OCI-LY1 (cell line): ENCODE measurements at regions not wholly inside any gene's neighbourhood (a gene's known extent, or its start where the extent isn't known, plus 50 kb on each side); places are given as distances from the start of the nearest gene placed in this dataset.
"Not testable (repeated sequence)": the region's sequence is repeated elsewhere in the genome, so short reads cannot be mapped to it uniquely, and the experiment has no call there.

Source experiments
- EZH2 ChIP-seq: fragments of 200-600 bp; sonication (generic), shearing (Covaris generic); IDR thresholded peaks from 2 replicates; pipeline ENCODE4 v1.8.0; 2017; ENCODE audit warnings: borderline replicate concordance, mixed run types, mild to moderate bottlenecking, antibody characterized with exemption, low read length, moderate library complexity, mixed read lengths
- TF ChIP-seq, protein P1 (sequence below): fragments of 200-600 bp; sonication (generic), shearing (Covaris generic); IDR thresholded peaks from 2 replicates; pipeline ENCODE4 v1.5.1; 2017; ENCODE audit warnings: mild to moderate bottlenecking, antibody characterized with exemption, low read length, moderate library complexity, mixed read lengths

- TF ChIP-seq, protein P1, sequence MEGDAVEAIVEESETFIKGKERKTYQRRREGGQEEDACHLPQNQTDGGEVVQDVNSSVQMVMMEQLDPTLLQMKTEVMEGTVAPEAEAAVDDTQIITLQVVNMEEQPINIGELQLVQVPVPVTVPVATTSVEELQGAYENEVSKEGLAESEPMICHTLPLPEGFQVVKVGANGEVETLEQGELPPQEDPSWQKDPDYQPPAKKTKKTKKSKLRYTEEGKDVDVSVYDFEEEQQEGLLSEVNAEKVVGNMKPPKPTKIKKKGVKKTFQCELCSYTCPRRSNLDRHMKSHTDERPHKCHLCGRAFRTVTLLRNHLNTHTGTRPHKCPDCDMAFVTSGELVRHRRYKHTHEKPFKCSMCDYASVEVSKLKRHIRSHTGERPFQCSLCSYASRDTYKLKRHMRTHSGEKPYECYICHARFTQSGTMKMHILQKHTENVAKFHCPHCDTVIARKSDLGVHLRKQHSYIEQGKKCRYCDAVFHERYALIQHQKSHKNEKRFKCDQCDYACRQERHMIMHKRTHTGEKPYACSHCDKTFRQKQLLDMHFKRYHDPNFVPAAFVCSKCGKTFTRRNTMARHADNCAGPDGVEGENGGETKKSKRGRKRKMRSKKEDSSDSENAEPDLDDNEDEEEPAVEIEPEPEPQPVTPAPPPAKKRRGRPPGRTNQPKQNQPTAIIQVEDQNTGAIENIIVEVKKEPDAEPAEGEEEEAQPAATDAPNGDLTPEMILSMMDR: not testable (repeated sequence)
- not testable (repeated sequence) for TF ChIP-seq EZH2
Observed at GRCh38 chr7:3159926-3160325, 116.3 kb upstream of the CARD11 start.
